HFFc6 (cell line): ENCODE measurements at regions not wholly inside any gene's neighbourhood (a gene's known extent, or its start where the extent isn't known, plus 50 kb on each side); places are given as distances from the start of the nearest gene placed in this dataset.

Experiments
- DNase-seq: peaks from one replicate; pipeline ENCODE4 v3.0.0-alpha.2; 2018
- H3K27ac Mint-ChIP-seq: 2 replicates; pipeline ENCODE4 v1.8.0; 2020; ENCODE audit warnings: mild to moderate bottlenecking, mixed read lengths
- H3K27me3 Mint-ChIP-seq: 2 replicates; pipeline ENCODE4 v1.8.0; 2021; ENCODE audit warnings: mild to moderate bottlenecking, moderate library complexity, mixed read lengths; ENCODE audit not compliant: insufficient read depth
- H3K36me3 Mint-ChIP-seq: 2 replicates; pipeline ENCODE4 v1.8.0; 2021; ENCODE audit warnings: low read depth, mixed read lengths
- H3K4me1 Mint-ChIP-seq: 2 replicates; pipeline ENCODE4 v1.8.0; 2020; ENCODE audit warnings: low read depth, mixed read lengths
- H3K4me3 Mint-ChIP-seq: 2 replicates; pipeline ENCODE4 v1.8.0; 2020; ENCODE audit warnings: mild to moderate bottlenecking, moderate library complexity, mixed read lengths
- H3K9me3 Mint-ChIP-seq: 2 replicates; pipeline ENCODE4 v1.8.0; 2020; ENCODE audit warnings: mild to moderate bottlenecking, mixed read lengths
- TF ChIP-seq, protein P1 (sequence below): fragments of 200-600 bp; sonication (generic); IDR thresholded peaks from 2 replicates; pipeline ENCODE4 v1.5.0; 2021; ENCODE audit warnings: antibody characterized with exemption, mild to moderate bottlenecking

DNA sequence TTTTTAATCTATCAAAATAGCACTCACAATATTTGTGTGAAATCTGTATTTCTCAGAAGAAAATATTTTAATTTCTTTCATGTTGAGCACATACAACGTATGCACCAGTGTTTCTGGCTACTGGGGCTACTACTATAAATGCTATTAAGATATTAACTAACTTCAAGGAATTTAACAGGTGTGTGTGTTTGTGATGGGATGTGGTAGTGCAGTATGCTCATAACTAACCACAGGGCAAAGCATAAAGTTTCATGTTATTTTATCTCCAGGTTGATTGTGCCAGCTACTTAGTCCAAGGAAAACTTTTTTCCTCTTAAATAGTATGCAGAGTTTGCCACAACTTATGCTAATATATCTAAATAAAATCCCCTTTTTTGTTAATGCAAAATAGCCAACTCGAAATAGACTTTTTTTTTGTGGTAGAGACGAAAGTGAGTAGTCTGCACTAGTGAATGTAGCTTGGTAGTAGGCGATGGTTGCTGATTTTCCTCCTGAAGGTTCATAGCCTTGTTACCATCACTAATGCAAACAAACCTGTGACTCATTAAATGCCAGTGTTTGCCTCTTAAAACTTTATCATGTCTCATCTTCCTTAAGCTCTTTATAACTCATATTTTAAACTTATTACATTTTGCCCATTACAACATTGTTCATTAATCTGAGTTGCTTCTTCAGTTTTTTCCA, 565.5 kb upstream of the ANO3 start:
- Mint-ChIP-seq H3K36me3 (no peaks in the 10 kb centered on the region; the same call in 1 of the 2 replicates), H3K27me3 (no peaks in the 10 kb centered on the region), H3K4me1 (no peaks in the 10 kb centered on the region), H3K9me3 (peaks cover 41% of the 10 kb centered on the region), H3K4me3 (no peak overlapping the region), H3K27ac (no peak overlapping the region)
- TF ChIP-seq, protein P1, sequence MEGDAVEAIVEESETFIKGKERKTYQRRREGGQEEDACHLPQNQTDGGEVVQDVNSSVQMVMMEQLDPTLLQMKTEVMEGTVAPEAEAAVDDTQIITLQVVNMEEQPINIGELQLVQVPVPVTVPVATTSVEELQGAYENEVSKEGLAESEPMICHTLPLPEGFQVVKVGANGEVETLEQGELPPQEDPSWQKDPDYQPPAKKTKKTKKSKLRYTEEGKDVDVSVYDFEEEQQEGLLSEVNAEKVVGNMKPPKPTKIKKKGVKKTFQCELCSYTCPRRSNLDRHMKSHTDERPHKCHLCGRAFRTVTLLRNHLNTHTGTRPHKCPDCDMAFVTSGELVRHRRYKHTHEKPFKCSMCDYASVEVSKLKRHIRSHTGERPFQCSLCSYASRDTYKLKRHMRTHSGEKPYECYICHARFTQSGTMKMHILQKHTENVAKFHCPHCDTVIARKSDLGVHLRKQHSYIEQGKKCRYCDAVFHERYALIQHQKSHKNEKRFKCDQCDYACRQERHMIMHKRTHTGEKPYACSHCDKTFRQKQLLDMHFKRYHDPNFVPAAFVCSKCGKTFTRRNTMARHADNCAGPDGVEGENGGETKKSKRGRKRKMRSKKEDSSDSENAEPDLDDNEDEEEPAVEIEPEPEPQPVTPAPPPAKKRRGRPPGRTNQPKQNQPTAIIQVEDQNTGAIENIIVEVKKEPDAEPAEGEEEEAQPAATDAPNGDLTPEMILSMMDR: no peak
- DNase-seq: no peak

DNA sequence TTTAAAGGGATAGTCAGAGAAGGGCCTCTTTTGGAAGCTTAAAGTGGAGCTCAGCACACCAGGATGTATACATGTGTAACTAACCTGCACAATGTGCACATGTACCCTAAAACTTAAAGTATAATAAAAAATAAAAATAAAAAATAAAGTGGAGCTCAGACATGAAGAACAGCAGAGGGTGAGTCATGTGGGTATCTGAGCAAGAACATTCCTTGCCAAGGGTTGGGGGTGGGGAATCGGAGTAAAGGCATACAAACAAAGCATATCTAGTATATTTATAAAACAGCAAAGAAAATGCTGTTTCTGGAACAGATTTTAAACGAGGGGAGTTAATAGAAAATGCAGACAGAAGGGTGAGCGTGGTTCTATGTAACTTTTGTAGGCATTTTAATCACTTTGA, 562.6 kb upstream of the ANO3 start:
- Mint-ChIP-seq H3K27me3 (no peaks in the 10 kb centered on the region), H3K36me3 (no peaks in the 10 kb centered on the region; the same call in 1 of the 2 replicates), H3K4me1 (no peaks in the 10 kb centered on the region), H3K9me3 (peaks cover 22% of the 10 kb centered on the region), H3K4me3 (no peak overlapping the region), H3K27ac (no peak overlapping the region)
- TF ChIP-seq, protein P1: no peak
- no peak for DNase-seq

DNA sequence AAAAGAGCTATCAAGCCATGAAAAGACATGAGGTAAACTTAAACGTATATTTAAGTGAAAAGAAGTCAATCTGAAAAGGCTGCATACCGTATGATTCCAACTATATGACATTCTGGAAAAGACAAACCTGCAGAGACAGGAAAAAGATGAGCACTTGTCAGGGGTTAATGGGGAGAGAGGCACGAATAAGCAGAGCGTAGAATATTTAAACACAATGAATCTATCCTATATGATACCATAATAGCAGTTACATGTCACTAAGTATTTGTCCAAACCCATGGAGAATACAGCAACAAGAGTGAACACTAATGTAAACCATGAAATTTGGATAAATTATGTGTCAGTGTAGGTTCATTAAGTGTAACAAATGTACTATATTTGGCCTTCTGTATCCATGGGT, 560.3 kb upstream of the ANO3 start:
- H3K36me3 Mint-ChIP-seq: no peaks in the 10 kb centered on the region; the same call in 1 of the 2 replicates
- H3K9me3 Mint-ChIP-seq: peaks cover 22% of the 10 kb centered on the region
- no peak overlapping the region for H3K27ac Mint-ChIP-seq
- no peaks in the 10 kb centered on the region for H3K27me3 Mint-ChIP-seq
- TF ChIP-seq, protein P1: no peak
- no peak overlapping the region for H3K4me3 Mint-ChIP-seq
- DNase-seq: no peak
- no peaks in the 10 kb centered on the region for H3K4me1 Mint-ChIP-seq

DNA sequence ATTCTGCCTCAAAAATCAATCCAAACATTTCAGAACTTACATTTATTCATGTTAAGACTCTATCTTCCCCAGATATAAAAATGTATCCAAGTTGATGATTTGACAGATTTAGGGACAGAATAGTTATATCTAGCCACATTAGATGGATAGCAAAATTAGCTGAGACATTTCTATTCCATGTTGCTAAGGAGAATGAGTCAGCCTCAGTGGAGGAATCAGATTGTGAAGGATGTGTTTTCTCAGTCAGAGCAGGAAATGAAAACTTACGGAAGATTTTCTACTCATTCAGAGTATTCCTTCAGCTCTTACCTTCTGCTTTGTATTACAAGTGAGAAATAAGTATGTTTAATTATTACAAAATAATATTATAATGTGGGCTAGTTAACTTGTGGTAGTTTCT, 556.3 kb upstream of the ANO3 start:
- H3K27me3 Mint-ChIP-seq: no peaks in the 10 kb centered on the region
- TF ChIP-seq, protein P1: no peak
- DNase-seq: no peak
- no peaks in the 10 kb centered on the region; the same call in 1 of the 2 replicates for H3K36me3 Mint-ChIP-seq
- H3K9me3 Mint-ChIP-seq: peaks cover 30% of the 10 kb centered on the region
- no peak overlapping the region for H3K27ac Mint-ChIP-seq
- H3K4me1 Mint-ChIP-seq: no peaks in the 10 kb centered on the region
- no peak overlapping the region for H3K4me3 Mint-ChIP-seq

DNA sequence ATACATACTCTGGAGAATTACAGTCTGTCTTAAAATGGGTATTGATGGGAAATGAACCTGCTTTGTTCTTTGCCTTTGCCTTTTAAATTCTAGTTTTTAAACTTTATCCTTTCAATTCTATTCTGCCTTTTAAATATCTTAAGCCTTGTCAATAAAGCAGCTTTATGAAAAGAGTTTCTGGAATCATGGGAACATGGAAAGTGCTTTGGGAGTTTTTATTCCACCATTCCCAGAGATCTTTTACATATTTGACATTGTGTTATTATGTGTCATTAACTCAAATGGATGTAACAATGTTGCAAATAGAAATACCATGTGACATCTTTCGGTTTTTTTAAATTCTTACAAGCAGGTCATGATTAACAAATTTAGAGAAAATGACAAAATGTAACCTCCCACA, 555.7 kb upstream of the ANO3 start:
- no peaks in the 10 kb centered on the region for H3K4me1 Mint-ChIP-seq
- DNase-seq: no peak
- H3K27ac Mint-ChIP-seq: no peak overlapping the region
- TF ChIP-seq, protein P1: no peak
- no peaks in the 10 kb centered on the region; the same call in 1 of the 2 replicates for H3K36me3 Mint-ChIP-seq
- no peaks in the 10 kb centered on the region for H3K27me3 Mint-ChIP-seq
- no peak overlapping the region for H3K4me3 Mint-ChIP-seq
- peaks cover 27% of the 10 kb centered on the region for H3K9me3 Mint-ChIP-seq
